GM12873 (cell line): ENCODE measurements at regions not wholly inside any gene's neighbourhood (a gene's known extent, or its start where the extent isn't known, plus 50 kb on each side); places are given as distances from the start of the nearest gene placed in this dataset.

Experiments
- CTCF ChIP-seq: IDR thresholded peaks from 2 replicates; pipeline ENCODE4 v1.5.1; 2012; ENCODE audit warnings: low read depth, mild to moderate bottlenecking, moderate library complexity, low read length, control low read depth; ENCODE audit not compliant: insufficient read depth; ENCODE audit errors: missing control alignments

GRCh38 chr3:161567577-161568361 lies 71.2 kb downstream of the OTOL1 start:
- no peak for TF ChIP-seq CTCF

- TF ChIP-seq CTCF = no peak
Observed at GRCh38 chr3:161568671-161569070, 72.1 kb downstream of the OTOL1 start.

GRCh38 chr3:161571951-161572350 lies 75.3 kb downstream of the OTOL1 start:
- TF ChIP-seq CTCF = no peak

GRCh38 chr3:161573136-161573535 lies 76.5 kb downstream of the OTOL1 start:
- no peak for TF ChIP-seq CTCF

- TF ChIP-seq CTCF = no peak
Observed at GRCh38 chr3:161575901-161576300, 79.3 kb downstream of the OTOL1 start.

GRCh38 chr3:161576311-161576710 lies 79.7 kb downstream of the OTOL1 start:
- TF ChIP-seq CTCF = no peak

- no peak for TF ChIP-seq CTCF
Observed at GRCh38 chr3:161576714-161577510, 80.3 kb downstream of the OTOL1 start.
